Nephron (organoid): ENCODE measurements at regions not wholly inside any gene's neighbourhood (a gene's known extent, or its start where the extent isn't known, plus 50 kb on each side); places are given as distances from the start of the nearest gene placed in this dataset.

Source experiments
- H3K27ac Mint-ChIP-seq, 3 experiments: 2 replicates each; pipeline ENCODE4 v1.8.0; 2020; ENCODE audit warnings: mixed read lengths in 3 of 3, mild to moderate bottlenecking in 2 of 3, moderate library complexity in 1 of 3
- H3K27me3 Mint-ChIP-seq: 2 replicates; pipeline ENCODE4 v1.8.0; 2021; ENCODE audit warnings: low read depth, mild to moderate bottlenecking, moderate library complexity, mixed read lengths
- H3K36me3 Mint-ChIP-seq: 2 replicates; pipeline ENCODE4 v1.8.0; 2020; ENCODE audit warnings: low read depth, mixed read lengths
- H3K4me1 Mint-ChIP-seq: 2 replicates; pipeline ENCODE4 v1.8.0; 2020; ENCODE audit warnings: mixed read lengths
- H3K4me3 Mint-ChIP-seq, 3 experiments: 2 replicates each; pipeline ENCODE4 v1.8.0; 2020; ENCODE audit warnings: mild to moderate bottlenecking in 3 of 3, mixed read lengths in 3 of 3, moderate library complexity in 2 of 3
- H3K9me3 Mint-ChIP-seq: 2 replicates; pipeline ENCODE4 v1.8.0; 2020; ENCODE audit warnings: mixed read lengths
- TF ChIP-seq, protein P1 (sequence below), 3 experiments: fragments of 200-600 bp; sonication (generic); IDR thresholded peaks; one replicate each; pipeline ENCODE4 v1.5.0; 2021; ENCODE audit warnings: antibody characterized with exemption in 3 of 3; ENCODE audit not compliant: unreplicated experiment in 3 of 3

DNA sequence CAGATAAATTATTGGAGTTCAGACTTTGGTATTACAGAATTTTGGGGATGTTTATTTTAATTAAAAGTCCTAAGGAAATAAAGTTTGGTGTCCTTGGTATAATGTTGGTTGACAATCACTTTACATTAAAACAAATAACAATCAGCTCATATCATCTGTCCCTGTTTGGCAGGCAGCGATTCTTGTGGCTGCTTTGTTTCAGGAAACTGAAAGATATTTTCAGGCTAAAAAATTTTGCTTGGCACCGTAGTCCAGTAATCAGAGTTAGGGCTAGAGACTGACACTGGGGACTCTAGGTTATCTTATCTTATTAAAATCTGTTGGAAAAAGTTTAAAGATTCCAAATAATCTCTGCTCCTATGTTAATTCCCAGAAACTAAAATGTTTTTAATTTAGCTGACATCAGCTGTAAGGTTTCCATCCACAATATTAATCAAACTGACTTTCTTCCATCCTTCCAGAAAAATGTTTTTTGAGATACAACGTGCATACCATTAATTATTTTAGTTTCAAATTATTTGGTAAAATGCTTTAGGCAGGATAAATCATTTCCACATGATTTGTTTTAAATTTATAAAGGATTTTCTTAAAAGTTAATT, 97.6 kb downstream of the ZIC5 start:
- H3K27me3 Mint-ChIP-seq, result peaks cover 34% of the 10 kb centered on the region
- H3K4me3 Mint-ChIP-seq, result no peak overlapping the region
- no peak overlapping the region for H3K27ac Mint-ChIP-seq
- no peaks in the 10 kb centered on the region for H3K9me3 Mint-ChIP-seq
- H3K4me1 Mint-ChIP-seq, result peaks cover 17% of the 10 kb centered on the region
- no peaks in the 10 kb centered on the region for H3K36me3 Mint-ChIP-seq
- TF ChIP-seq, protein P1, sequence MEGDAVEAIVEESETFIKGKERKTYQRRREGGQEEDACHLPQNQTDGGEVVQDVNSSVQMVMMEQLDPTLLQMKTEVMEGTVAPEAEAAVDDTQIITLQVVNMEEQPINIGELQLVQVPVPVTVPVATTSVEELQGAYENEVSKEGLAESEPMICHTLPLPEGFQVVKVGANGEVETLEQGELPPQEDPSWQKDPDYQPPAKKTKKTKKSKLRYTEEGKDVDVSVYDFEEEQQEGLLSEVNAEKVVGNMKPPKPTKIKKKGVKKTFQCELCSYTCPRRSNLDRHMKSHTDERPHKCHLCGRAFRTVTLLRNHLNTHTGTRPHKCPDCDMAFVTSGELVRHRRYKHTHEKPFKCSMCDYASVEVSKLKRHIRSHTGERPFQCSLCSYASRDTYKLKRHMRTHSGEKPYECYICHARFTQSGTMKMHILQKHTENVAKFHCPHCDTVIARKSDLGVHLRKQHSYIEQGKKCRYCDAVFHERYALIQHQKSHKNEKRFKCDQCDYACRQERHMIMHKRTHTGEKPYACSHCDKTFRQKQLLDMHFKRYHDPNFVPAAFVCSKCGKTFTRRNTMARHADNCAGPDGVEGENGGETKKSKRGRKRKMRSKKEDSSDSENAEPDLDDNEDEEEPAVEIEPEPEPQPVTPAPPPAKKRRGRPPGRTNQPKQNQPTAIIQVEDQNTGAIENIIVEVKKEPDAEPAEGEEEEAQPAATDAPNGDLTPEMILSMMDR (IDR thresholded peaks at IDR 0.05; ENCODE audit: unreplicated experiment in 3 of 3), result no peak

DNA sequence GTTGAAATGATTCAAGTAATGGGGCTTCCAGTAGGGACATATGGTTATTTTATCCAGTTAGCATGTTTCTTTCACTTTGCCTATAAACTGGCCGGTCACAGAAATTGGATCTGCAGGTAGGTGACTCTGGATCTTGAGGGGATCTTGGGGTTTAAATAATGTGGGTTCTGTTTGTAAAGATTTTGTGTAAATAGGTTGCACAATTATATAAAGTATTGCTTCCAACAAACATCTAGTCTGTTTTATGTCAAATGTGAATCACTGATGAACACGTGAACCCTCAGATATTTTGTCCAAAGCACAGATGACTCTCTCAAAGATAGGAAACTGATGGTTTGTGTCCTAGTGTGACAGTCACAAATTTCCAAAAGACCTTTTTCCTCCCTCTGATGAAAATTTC, 98.4 kb downstream of the ZIC5 start:
- Mint-ChIP-seq H3K4me1 (peaks cover 13% of the 10 kb centered on the region), H3K36me3 (no peaks in the 10 kb centered on the region), H3K9me3 (no peaks in the 10 kb centered on the region), H3K4me3 (no peak overlapping the region), H3K27ac (no peak overlapping the region), H3K27me3 (peaks cover 36% of the 10 kb centered on the region)
- TF ChIP-seq, protein P1 (IDR thresholded peaks at IDR 0.05; ENCODE audit: unreplicated experiment in 3 of 3), result no peak

DNA sequence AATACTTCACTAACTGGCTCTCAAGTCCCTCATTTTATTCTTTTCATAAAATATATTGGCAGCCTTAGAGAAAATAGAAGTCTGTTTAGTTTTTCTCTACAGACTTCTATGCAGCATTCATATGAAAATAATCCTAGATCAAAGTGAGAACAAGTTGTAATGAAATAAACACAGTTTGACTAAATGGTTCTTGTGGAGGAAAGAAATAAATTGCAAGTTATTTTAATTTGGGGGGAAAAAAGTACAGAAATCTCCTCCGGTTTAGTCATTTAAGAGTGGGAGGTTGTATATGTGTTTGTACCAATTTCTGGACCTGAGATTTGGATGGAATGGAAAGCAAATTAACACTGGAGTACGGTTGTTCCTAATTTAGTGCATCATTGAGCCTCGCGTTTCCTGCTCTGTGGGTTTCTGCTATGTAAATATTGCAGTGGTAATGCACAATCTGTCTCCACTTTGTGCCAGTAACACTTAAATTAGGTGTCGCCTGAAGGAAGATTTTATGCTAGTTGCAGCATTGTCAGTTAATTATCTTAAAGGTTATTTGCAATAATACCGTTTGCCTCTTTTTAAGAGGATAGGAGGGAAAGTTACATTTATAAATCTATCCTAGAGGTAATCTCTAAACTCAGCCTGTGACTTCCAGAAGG, 100.2 kb downstream of the ZIC5 start:
- Mint-ChIP-seq H3K27me3 (peaks cover 40% of the 10 kb centered on the region), H3K27ac (no peak overlapping the region), H3K4me1 (peaks cover 10% of the 10 kb centered on the region), H3K9me3 (no peaks in the 10 kb centered on the region), H3K36me3 (no peaks in the 10 kb centered on the region), H3K4me3 (no peak overlapping the region)
- TF ChIP-seq, protein P1 (IDR thresholded peaks at IDR 0.05; ENCODE audit: unreplicated experiment in 3 of 3), result no peak

DNA sequence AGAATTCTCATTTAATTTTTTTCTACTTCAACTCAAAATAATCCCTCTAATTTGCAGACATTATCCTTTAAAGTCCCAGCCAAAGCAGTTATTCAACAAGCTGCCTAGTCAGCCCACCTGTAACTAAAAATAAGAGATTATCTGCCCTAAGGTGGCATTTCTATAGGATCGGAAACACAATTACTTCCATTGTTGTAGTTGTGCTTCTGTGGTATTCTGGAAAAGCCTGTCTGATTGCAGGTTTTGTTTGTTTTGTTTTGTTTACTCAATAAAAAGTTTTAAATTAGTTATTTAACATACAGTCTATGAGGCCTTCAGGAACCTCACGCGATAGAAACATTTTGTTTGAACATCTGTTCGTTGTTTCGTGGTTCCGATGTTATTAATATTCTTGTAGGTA, 101.0 kb downstream of the ZIC5 start:
- peaks cover 7% of the 10 kb centered on the region for H3K4me1 Mint-ChIP-seq
- no peaks in the 10 kb centered on the region for H3K9me3 Mint-ChIP-seq
- no peak overlapping the region for H3K4me3 Mint-ChIP-seq
- H3K27ac Mint-ChIP-seq, result no peak overlapping the region
- TF ChIP-seq, protein P1 (IDR thresholded peaks at IDR 0.05; ENCODE audit: unreplicated experiment in 3 of 3), result no peak
- peaks cover 43% of the 10 kb centered on the region for H3K27me3 Mint-ChIP-seq
- no peaks in the 10 kb centered on the region for H3K36me3 Mint-ChIP-seq

DNA sequence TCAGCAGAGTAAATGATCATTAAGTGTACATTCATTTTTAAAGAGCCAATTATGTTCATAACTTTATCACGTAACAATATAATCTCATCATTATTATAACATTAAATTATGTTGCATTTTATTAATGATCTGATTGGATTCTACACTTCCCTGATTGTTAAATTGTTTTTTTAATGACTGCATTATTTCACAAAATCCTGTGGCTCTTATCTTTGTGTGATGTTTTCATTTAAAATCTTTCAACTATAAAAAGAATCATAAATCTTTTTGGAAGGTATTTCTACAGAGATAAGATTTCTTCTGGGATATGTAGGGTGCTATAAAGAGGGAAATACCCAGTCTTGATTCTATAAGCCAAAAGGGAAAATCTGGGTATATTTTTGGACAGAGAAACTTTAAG, 101.7 kb downstream of the ZIC5 start:
- no peak overlapping the region for H3K27ac Mint-ChIP-seq
- peaks cover 44% of the 10 kb centered on the region for H3K27me3 Mint-ChIP-seq

More for the DNA sequence above, 101.7 kb downstream of the ZIC5 start:
- TF ChIP-seq, protein P1 (IDR thresholded peaks at IDR 0.05; ENCODE audit: unreplicated experiment in 3 of 3), result no peak
- H3K4me3 Mint-ChIP-seq, result no peak overlapping the region
- no peaks in the 10 kb centered on the region for H3K36me3 Mint-ChIP-seq
- H3K4me1 Mint-ChIP-seq, result peaks cover under 1% of the 10 kb centered on the region
- no peaks in the 10 kb centered on the region for H3K9me3 Mint-ChIP-seq
